DND-41 (cell line): ENCODE measurements at regions not wholly inside any gene's neighbourhood (a gene's known extent, or its start where the extent isn't known, plus 50 kb on each side); places are given as distances from the start of the nearest gene placed in this dataset.

ENCODE experiments used
- ATAC-seq: fragments of 200-7000 bp; cut with Tn5 transposase; 3 replicates; pipeline ENCODE4 v1.9.1; 2021; ENCODE audit warnings: low read depth; ENCODE audit not compliant: insufficient read depth
- DNase-seq: peaks from one replicate; pipeline ENCODE4 v3.0.0-alpha.2; 2020
- H2AFZ ChIP-seq: 2 replicates; pipeline ENCODE4 v1.6.0; 2012; ENCODE audit warnings: low read depth, low read length
- H3K27ac ChIP-seq: 2 replicates; pipeline ENCODE4 v1.5.1; 2012; ENCODE audit warnings: low read length, inconsistent platforms
- H3K27me3 ChIP-seq: fragments of 200-600 bp; sonication (generic); 2 replicates; pipeline ENCODE4 v1.6.0; 2012; ENCODE audit warnings: low read length, mild to moderate bottlenecking, inconsistent platforms; ENCODE audit not compliant: insufficient read depth, poor library complexity
- H3K36me3 ChIP-seq: 2 replicates; pipeline ENCODE4 v1.5.1; 2012; ENCODE audit warnings: low read length, inconsistent platforms; ENCODE audit not compliant: insufficient read depth
- H3K4me1 ChIP-seq: 2 replicates; pipeline ENCODE4 v1.5.1; 2012; ENCODE audit warnings: mild to moderate bottlenecking, low read length; ENCODE audit not compliant: insufficient read depth
- H3K4me2 ChIP-seq: 2 replicates; pipeline ENCODE4 v1.6.0; 2012; ENCODE audit warnings: mild to moderate bottlenecking, moderate library complexity, low read length, inconsistent platforms; ENCODE audit not compliant: insufficient read depth
- H3K4me3 ChIP-seq, 2 experiments: fragments of 200-600 bp in 1 of 2; shearing (Covaris generic) in 1 of 2; 2 replicates each; pipeline ENCODE4 v1.5.1; 2012 to 2016; ENCODE audit warnings: inconsistent platforms in 2 of 2, low read length in 2 of 2, mild to moderate bottlenecking in 2 of 2, low read depth in 1 of 2, moderate library complexity in 1 of 2
- H3K79me2 ChIP-seq: 2 replicates; pipeline ENCODE4 v1.6.0; 2012; ENCODE audit warnings: low read length, inconsistent platforms; ENCODE audit not compliant: insufficient read depth
- H3K9ac ChIP-seq: 2 replicates; pipeline ENCODE4 v1.6.0; 2012; ENCODE audit warnings: low read depth, mild to moderate bottlenecking, inconsistent platforms, low read length, moderate library complexity
- H3K9me3 ChIP-seq: 2 replicates; pipeline ENCODE4 v1.5.1; 2012; ENCODE audit warnings: low read length, moderate library complexity, mild to moderate bottlenecking, inconsistent platforms; ENCODE audit not compliant: insufficient read depth, severe bottlenecking
- H4K20me1 ChIP-seq: 2 replicates; pipeline ENCODE4 v1.6.0; 2012; ENCODE audit warnings: low read length; ENCODE audit not compliant: insufficient read depth
- EZH2 ChIP-seq: IDR thresholded peaks from 3 replicates; pipeline ENCODE4 v1.6.1; 2012; ENCODE audit warnings: borderline replicate concordance, low read depth, mild to moderate bottlenecking, moderate library complexity, low read length, inconsistent platforms; ENCODE audit not compliant: severe bottlenecking
- TF ChIP-seq, protein P1 (sequence below): IDR thresholded peaks from 2 replicates; pipeline ENCODE4 v1.5.1; 2012; ENCODE audit warnings: borderline replicate concordance, low read length, moderate library complexity, mild to moderate bottlenecking; ENCODE audit not compliant: poor library complexity, severe bottlenecking; ENCODE audit errors: extremely low read depth

DNA sequence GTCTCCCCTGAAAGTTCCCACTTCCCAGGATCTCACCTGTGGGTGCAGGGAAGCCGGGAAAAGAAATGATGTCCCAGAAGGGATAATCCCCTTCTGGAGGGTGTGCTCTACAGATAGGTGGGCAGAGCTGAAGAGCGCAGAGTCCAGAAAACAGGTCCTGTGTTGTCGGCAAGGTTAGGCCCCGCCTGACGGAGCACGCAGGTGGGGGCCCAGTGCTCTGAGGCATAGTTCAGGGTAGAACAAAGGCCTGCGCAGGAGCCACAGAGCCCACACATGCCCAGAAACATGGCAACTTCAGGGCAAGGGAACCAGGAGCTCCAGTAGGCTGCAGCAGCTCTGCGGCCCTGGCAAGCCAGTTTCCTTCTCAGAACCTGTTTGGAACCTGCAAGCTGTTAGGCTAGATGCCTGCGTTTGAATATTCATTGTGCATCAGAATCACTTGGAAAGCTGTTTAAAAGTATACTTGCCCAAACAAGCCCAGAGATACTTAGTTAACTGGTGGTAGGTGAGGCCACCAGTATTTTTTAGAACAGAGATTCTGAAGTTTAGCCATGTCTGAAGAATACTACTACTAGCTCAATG lies 386.6 kb downstream of the BUD13 start:
- Histone ChIP-seq H3K27me3 (peaks cover 3% of the 10 kb centered on the region), H3K27ac (no peak overlapping the region), H3K4me2 (no peak overlapping the region), H3K4me3 (no peak overlapping the region), H4K20me1 (no peaks in the 10 kb centered on the region), H3K9ac (no peak overlapping the region), H3K4me1 (no peaks in the 10 kb centered on the region), H3K36me3 (no peaks in the 10 kb centered on the region), H3K79me2 (no peaks in the 10 kb centered on the region), H3K9me3 (no peaks in the 10 kb centered on the region), H2AFZ (no peak overlapping the region)
- TF ChIP-seq, protein P1, sequence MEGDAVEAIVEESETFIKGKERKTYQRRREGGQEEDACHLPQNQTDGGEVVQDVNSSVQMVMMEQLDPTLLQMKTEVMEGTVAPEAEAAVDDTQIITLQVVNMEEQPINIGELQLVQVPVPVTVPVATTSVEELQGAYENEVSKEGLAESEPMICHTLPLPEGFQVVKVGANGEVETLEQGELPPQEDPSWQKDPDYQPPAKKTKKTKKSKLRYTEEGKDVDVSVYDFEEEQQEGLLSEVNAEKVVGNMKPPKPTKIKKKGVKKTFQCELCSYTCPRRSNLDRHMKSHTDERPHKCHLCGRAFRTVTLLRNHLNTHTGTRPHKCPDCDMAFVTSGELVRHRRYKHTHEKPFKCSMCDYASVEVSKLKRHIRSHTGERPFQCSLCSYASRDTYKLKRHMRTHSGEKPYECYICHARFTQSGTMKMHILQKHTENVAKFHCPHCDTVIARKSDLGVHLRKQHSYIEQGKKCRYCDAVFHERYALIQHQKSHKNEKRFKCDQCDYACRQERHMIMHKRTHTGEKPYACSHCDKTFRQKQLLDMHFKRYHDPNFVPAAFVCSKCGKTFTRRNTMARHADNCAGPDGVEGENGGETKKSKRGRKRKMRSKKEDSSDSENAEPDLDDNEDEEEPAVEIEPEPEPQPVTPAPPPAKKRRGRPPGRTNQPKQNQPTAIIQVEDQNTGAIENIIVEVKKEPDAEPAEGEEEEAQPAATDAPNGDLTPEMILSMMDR, result no peak
- TF ChIP-seq EZH2, result no peak
- ATAC-seq (no peak), DNase-seq (no peak)

DNA sequence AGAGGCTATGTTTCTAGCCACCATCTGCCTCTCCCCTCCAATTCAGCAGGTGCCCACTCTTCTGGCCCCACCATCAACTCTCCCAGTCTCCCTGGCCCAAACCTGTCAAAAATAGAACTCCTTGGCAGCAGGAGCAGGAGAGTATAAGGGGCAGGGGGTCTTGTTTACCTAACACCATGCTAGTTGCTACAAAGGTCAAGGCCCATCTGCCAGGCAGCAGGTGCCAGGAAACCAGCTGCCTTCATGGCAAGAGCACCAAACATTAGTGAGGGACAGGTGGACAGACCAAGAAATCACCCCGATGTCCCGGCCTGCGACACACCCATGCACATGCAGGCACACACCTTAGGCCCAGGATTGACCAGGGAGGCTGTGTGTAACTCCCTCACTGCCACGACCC lies 387.9 kb downstream of the BUD13 start:
- no peak for DNase-seq

DNA sequence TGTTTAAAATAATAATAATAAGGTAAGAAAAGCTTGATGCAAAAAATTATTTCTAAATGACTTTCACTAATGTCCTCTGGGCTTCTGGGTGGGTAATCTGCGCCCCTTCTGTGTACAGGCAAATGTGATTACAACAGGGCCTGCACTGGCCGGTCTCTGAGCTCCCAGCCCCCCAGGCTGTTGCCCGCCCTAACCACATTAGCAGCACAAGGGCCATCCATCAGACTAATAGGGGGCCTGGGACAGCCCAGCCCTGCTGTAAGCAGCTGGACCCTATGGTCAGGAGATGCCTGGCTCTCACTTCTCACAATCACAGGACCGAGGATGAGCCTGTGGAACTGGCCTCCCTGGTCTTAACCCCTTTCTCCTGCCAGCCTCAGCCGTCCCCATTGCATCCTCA lies 388.4 kb downstream of the BUD13 start:
- Histone ChIP-seq H4K20me1 (no peaks in the 10 kb centered on the region), H3K36me3 (no peaks in the 10 kb centered on the region), H3K9ac (no peak overlapping the region), H2AFZ (no peak overlapping the region), H3K27ac (no peak overlapping the region), H3K9me3 (no peaks in the 10 kb centered on the region), H3K4me3 (no peak overlapping the region), H3K4me1 (no peaks in the 10 kb centered on the region), H3K79me2 (no peaks in the 10 kb centered on the region), H3K4me2 (no peak overlapping the region), H3K27me3 (peaks cover 3% of the 10 kb centered on the region)
- ATAC-seq (no peak), DNase-seq (no peak)
- no peak for TF ChIP-seq EZH2
- TF ChIP-seq, protein P1, result no peak

More for the DNA sequence above, 387.9 kb downstream of the BUD13 start:
- Histone ChIP-seq H4K20me1 (no peaks in the 10 kb centered on the region), H3K27ac (no peak overlapping the region), H3K36me3 (no peaks in the 10 kb centered on the region), H3K9ac (no peak overlapping the region), H3K4me1 (no peaks in the 10 kb centered on the region), H3K9me3 (no peaks in the 10 kb centered on the region), H3K4me3 (no peak overlapping the region), H3K79me2 (no peaks in the 10 kb centered on the region), H3K4me2 (no peak overlapping the region), H2AFZ (no peak overlapping the region), H3K27me3 (peaks cover 3% of the 10 kb centered on the region)
- TF ChIP-seq, protein P1, result no peak
- no peak for TF ChIP-seq EZH2
- no peak for ATAC-seq
